RWPE1 (cell line): ENCODE measurements at regions not wholly inside any gene's neighbourhood (a gene's known extent, or its start where the extent isn't known, plus 50 kb on each side); places are given as distances from the start of the nearest gene placed in this dataset.

Source experiments
- CTCF ChIA-PET: fragments of 350-600 bp; sonication (Branson Sonifier 250); formaldehyde crosslinking; extraction: SDS; loops from one replicate; lab custom pipeline; 2021; lab: Yijun Ruan, JAX
- POLR2A ChIA-PET: fragments of 400-600 bp; formaldehyde crosslinking; extraction: SDS; loops from one replicate; lab custom pipeline; 2020; ENCODE audit warnings: antibody characterized with exemption; ENCODE audit not compliant: low non-redundant PET; lab: Yijun Ruan, JAX
- DNase-seq: peaks from one replicate; pipeline ENCODE4 v3.0.0; 2012; ENCODE audit warnings: low spot score
- H3K27ac ChIP-seq: fragments of 450-650 bp; 2 replicates; pipeline ENCODE4 v1.5.1; 2017
- CTCF ChIP-seq: fragments of 450-650 bp; conservative IDR thresholded peaks from 2 replicates; pipeline ENCODE4 v1.5.1; 2017; ENCODE audit warnings: low read depth, mild to moderate bottlenecking

DNA sequence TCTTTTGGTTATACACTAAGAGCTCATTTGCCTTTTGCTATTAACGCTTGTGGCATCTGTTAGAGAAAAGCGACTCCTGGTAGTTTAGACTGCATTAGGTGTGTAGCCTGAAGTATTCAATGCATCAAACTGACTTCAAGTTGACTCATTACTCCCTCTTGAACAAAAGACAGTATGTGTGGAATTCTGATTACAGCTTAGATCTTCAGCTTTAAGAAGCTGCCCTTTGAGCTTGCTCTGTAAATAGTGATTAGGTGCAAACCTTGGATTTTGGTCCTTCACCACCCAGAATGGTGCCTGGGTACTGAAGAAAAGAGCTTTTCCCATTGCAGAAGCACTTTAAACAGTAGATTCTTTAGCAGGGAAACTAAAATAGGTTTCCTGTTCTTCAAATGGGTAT is 62.1 kb downstream of the FAT3 start:
- CTCF ChIA-PET, result interaction anchor here (0.5 kb wide), 1 partner anchor 134 kb away, joined by 3 read pairs; no protein-coding TSS in a partner anchor
- POLR2A ChIA-PET, result no interaction called here
- TF ChIP-seq CTCF, result no peak
- no peak overlapping the region for H3K27ac ChIP-seq
- DNase-seq, result no peak

DNA sequence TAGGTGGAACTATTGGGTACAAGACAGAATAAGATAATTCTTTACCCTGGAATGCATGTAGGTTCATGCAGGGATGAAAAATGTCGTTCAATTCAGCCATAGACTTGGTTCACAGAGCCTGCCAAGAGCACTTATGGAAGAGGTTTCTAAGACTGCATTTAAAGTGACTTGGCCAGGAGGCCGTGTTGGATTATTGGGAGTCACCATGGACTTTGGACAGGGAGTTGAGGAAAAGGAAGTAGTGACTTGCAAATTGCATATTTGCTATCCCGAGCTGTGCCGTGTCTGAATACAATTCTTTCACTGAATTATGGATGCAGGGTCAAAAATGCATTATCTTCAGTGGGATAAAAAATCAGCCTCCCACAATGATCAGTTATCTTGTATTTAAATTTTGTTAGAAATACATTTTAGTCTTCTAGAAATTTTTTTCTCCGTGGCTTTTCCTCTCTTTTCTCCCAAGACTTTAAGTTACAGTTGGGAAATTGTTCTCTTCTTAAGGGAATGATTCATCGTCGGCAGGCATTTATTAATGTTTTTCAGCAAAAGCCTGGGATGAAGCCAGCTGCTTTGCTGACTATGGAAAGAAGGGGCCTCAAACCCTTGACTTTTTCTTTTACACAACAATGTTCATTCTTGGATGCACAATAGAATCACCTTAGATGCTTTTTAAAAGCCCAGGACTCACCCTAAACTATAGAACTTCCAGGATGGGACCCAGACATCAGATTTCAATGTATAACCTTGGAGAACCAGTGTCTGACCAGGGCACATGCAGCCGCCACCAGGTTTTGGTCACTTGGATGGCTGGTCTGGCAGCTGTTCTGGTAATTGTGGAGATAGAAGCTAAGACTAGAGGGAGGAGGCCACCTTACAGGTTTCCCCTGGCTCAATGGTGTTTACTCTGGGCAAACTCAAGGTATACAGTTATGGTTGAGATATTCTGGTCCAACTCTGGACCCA is 70.8 kb downstream of the FAT3 start:
- H3K27ac ChIP-seq, result no peak overlapping the region
- CTCF ChIA-PET, result interaction anchor here (0.6 kb wide), 1 partner anchor 646 kb away, joined by 3 read pairs; no protein-coding TSS in a partner anchor
- POLR2A ChIA-PET, result no interaction called here
- DNase-seq, result no peak
- no peak for TF ChIP-seq CTCF

GRCh38 chr11:92296138-92296515 is 71.5 kb downstream of the FAT3 start:
- no peak overlapping the region for H3K27ac ChIP-seq
- no peak for DNase-seq
- ChIA-PET POLR2A (no interaction called here), CTCF (interaction anchor here (0.6 kb wide), 1 partner anchor 647 kb away, joined by 3 read pairs; no protein-coding TSS in a partner anchor)
- no peak for TF ChIP-seq CTCF

DNA sequence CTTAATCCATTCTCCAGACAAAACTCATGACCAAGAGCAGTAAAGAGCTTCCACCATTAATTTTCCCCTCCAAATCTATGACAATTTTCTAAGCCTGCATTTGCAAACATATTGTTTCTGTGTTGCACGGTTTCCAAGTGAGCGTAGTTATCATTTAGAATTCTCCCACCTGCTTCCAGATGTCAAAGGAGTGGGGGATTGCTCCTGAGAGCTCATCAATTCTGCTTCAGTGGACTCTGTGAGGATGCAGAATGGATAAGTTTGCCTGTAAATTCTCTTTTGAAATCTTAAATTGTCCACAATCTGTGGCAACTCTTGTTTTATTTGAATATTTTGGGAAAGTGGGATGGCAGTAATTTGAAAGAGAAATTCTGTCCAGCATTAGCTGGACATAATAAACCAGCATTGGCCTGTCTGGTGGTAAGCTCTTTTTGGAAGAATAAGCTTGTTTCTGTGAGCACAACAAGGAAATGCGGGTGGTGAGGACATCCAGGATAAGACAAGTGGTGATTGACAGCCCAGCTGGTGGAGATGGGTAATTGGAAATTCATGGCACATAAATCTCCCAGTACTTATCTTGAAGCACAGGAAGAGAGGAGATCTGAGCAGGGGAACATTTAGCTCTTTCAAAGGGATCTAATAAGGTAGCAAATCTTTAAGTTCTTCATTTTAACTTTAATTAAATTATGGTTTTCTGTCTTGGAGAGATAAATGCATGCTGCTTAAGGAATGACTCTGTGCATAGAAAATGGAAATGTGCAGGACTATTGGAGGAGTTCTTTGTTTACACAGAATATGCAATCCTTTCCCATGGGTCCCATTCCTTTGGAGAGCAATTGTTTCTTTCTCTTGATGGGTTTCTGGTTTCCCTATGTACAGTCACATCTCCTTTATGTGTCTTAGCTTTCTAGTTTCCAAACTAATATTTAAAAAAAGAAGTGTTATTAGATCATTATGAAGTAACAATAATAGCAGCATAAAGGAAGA is 73.2 kb downstream of the FAT3 start:
- POLR2A ChIA-PET, result no interaction called here
- no peak overlapping the region for H3K27ac ChIP-seq
- CTCF ChIA-PET, result interaction anchor here (0.7 kb wide), 1 partner anchor 21 kb away, joined by 4 read pairs; no protein-coding TSS in a partner anchor
- no peak for TF ChIP-seq CTCF
- DNase-seq, result no peak

- TF ChIP-seq CTCF, result no peak
- ChIA-PET POLR2A (no interaction called here), CTCF (interaction anchor here (0.5 kb wide), 1 partner anchor 1661 kb away, joined by 3 read pairs; no protein-coding TSS in a partner anchor)
- no peak overlapping the region for H3K27ac ChIP-seq
- DNase-seq, result no peak
Measured at GRCh38 chr11:92300876-92301275, 76.3 kb downstream of the FAT3 start.

DNA sequence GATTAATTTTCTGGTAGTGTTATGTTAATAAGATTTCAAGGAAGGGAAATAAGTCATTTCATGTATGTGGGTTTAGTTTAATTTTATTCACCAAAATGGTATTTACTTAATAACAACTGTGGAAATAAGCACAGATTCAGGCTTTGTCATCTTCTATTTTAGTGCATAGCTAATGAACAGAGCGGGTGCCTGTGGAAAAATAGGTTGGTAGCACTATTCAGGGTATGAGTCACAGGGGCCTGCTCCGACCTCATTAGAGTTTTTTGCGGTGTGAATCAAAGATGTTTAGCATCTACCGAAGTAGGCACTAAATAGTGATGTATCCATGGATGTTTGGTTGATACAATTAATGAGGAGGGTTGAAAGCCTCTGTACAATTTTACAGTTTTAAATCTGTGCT is 78.2 kb downstream of the FAT3 start:
- ChIA-PET POLR2A (no interaction called here), CTCF (interaction anchor here (0.6 kb wide), 1 partner anchor 165 kb away, joined by 3 read pairs; no protein-coding TSS in a partner anchor)
- TF ChIP-seq CTCF, result no peak
- H3K27ac ChIP-seq, result no peak overlapping the region
- no peak for DNase-seq
